Middle frontal gyrus (tissue), 1 donor: ENCODE measurements at regions not wholly inside any gene's neighbourhood (a gene's known extent, or its start where the extent isn't known, plus 50 kb on each side); places are given as distances from the start of the nearest gene placed in this dataset.
"Not testable (repeated sequence)": the region's sequence is repeated elsewhere in the genome, so short reads cannot be mapped to it uniquely, and the experiment has no call there.

ENCODE experiments used
- DNase-seq: peaks from one replicate; pipeline ENCODE4 v3.0.0-alpha.2; 2015; ENCODE audit warnings: low spot score; ENCODE audit errors: extremely low spot score

- DNase-seq, result no peak
Observed at GRCh38 chr2:241981076-241981700, 111.7 kb downstream of the RTP5 start.

- DNase-seq, result no peak
Observed at GRCh38 chr2:241982706-241983570, 113.4 kb downstream of the RTP5 start.

- no peak for DNase-seq
Observed at GRCh38 chr2:241983571-241984270, 114.2 kb downstream of the RTP5 start.

GRCh38 chr2:241984271-241984655 is 114.7 kb downstream of the RTP5 start:
- DNase-seq, result no peak

GRCh38 chr2:241984658-241985057 is 115.1 kb downstream of the RTP5 start:
- no peak for DNase-seq

- not testable (repeated sequence) for DNase-seq
Observed at GRCh38 chr2:241985161-241985985, 115.8 kb downstream of the RTP5 start.

- no peak for DNase-seq
Observed at GRCh38 chr2:241985986-241986329, 116.4 kb downstream of the RTP5 start.

GRCh38 chr2:241986836-241987641 is 117.5 kb downstream of the RTP5 start:
- DNase-seq, result no peak

GRCh38 chr2:241987726-241988125 is 118.2 kb downstream of the RTP5 start:
- no peak for DNase-seq

GRCh38 chr2:241988146-241988545 is 118.6 kb downstream of the RTP5 start:
- DNase-seq, result no peak

GRCh38 chr2:241989074-241989473 is 119.5 kb downstream of the RTP5 start:
- no peak for DNase-seq

- no peak for DNase-seq
Observed at GRCh38 chr2:241990466-241990865, 120.9 kb downstream of the RTP5 start.

GRCh38 chr2:241991299-241991698 is 121.8 kb downstream of the RTP5 start:
- no peak for DNase-seq

- no peak for DNase-seq
Observed at GRCh38 chr2:241992753-241993152, 123.2 kb downstream of the RTP5 start.

GRCh38 chr2:241993386-241994005 is 124.0 kb downstream of the RTP5 start:
- no peak for DNase-seq

- DNase-seq, result no peak
Observed at GRCh38 chr2:241994086-241994485, 124.6 kb downstream of the RTP5 start.

GRCh38 chr2:241994556-241995213 is 125.2 kb downstream of the RTP5 start:
- no peak for DNase-seq

GRCh38 chr2:241996100-241996499 is 126.6 kb downstream of the RTP5 start:
- no peak for DNase-seq

GRCh38 chr2:241997017-241997416 is 127.5 kb downstream of the RTP5 start:
- DNase-seq, result no peak

GRCh38 chr2:241999184-241999583 is 129.7 kb downstream of the RTP5 start:
- DNase-seq, result no peak
